Activated CD4-positive, alpha-beta memory T cell treated with anti-CD3 and anti-CD28 coated beads, Interleukin-2, amount 10 ng/mL, durations not matched to agents 7 days and 5 days (primary cell): ENCODE measurements at regions not wholly inside any gene's neighbourhood (a gene's known extent, or its start where the extent isn't known, plus 50 kb on each side); places are given as distances from the start of the nearest gene placed in this dataset.
"Not testable (repeated sequence)": the region's sequence is repeated elsewhere in the genome, so short reads cannot be mapped to it uniquely, and the experiment has no call there.

Source experiments
- CTCF ChIA-PET: fragments of 350-600 bp; sonication (Branson Sonifier 250); formaldehyde crosslinking; loops from one replicate; lab custom pipeline; 2021; ENCODE audit warnings: antibody characterized with exemption, inconsistent platforms; lab: Charles Lee
- POLR2A ChIA-PET: fragments of 350-600 bp; sonication (Branson Sonifier 250); formaldehyde crosslinking; loops from one replicate; lab custom pipeline; 2021; ENCODE audit warnings: antibody characterized with exemption; lab: Charles Lee
- DNase-seq: peaks from one replicate; pipeline ENCODE4 v3.0.0-alpha.2; 2020
- H3K27ac Mint-ChIP-seq: one replicate; pipeline ENCODE4 v1.8.0; 2021; ENCODE audit warnings: mild to moderate bottlenecking, mixed read lengths
- H3K27me3 Mint-ChIP-seq: one replicate; pipeline ENCODE4 v1.8.0; 2021; ENCODE audit warnings: mixed read lengths
- H3K36me3 Mint-ChIP-seq: one replicate; pipeline ENCODE4 v1.8.0; 2021; ENCODE audit warnings: low read depth, mixed read lengths
- H3K4me1 Mint-ChIP-seq: one replicate; pipeline ENCODE4 v1.8.0; 2021; ENCODE audit warnings: mixed read lengths
- H3K4me3 Mint-ChIP-seq: one replicate; pipeline ENCODE4 v1.8.0; 2021; ENCODE audit warnings: mild to moderate bottlenecking, mixed read lengths
- H3K9me3 Mint-ChIP-seq: one replicate; pipeline ENCODE4 v1.8.0; 2021; ENCODE audit warnings: mixed read lengths

GRCh38 chr10:2899246-2899951 is 167.9 kb upstream of the PFKP start:
- H3K4me3 Mint-ChIP-seq, result no peak overlapping the region
- no peaks in the 10 kb centered on the region for H3K9me3 Mint-ChIP-seq
- ChIA-PET POLR2A (no interaction called here), CTCF (no interaction called here)
- no peak for DNase-seq
- H3K4me1 Mint-ChIP-seq, result peaks cover 2% of the 10 kb centered on the region
- no peak overlapping the region for H3K27ac Mint-ChIP-seq
- H3K36me3 Mint-ChIP-seq, result no peaks in the 10 kb centered on the region
- peaks cover 8% of the 10 kb centered on the region for H3K27me3 Mint-ChIP-seq

- Mint-ChIP-seq H3K27me3 (peaks cover 6% of the 10 kb centered on the region), H3K4me1 (peaks cover 2% of the 10 kb centered on the region), H3K9me3 (no peaks in the 10 kb centered on the region), H3K36me3 (no peaks in the 10 kb centered on the region), H3K4me3 (no peak overlapping the region), H3K27ac (no peak overlapping the region)
- ChIA-PET POLR2A (interaction anchor here (0.6 kb wide), 1 partner anchor 1162 kb away, joined by 3 read pairs; no protein-coding TSS in a partner anchor), CTCF (no interaction called here)
- no peak for DNase-seq
Measured at GRCh38 chr10:2898509-2898860, 168.9 kb upstream of the PFKP start.

GRCh38 chr10:2897619-2898508 is 169.5 kb upstream of the PFKP start:
- no peak overlapping the region for H3K4me3 Mint-ChIP-seq
- H3K27ac Mint-ChIP-seq, result no peak overlapping the region
- ChIA-PET POLR2A (interaction anchor here (0.6 kb wide), 1 partner anchor 1161 kb away, joined by 3 read pairs; no protein-coding TSS in a partner anchor), CTCF (no interaction called here)
- no peak for DNase-seq
- no peaks in the 10 kb centered on the region for H3K9me3 Mint-ChIP-seq
- H3K27me3 Mint-ChIP-seq, result peaks cover 3% of the 10 kb centered on the region
- H3K4me1 Mint-ChIP-seq, result peaks cover 2% of the 10 kb centered on the region
- no peaks in the 10 kb centered on the region for H3K36me3 Mint-ChIP-seq

GRCh38 chr10:2896334-2896733 is 171.0 kb upstream of the PFKP start:
- H3K9me3 Mint-ChIP-seq, H3K27me3 Mint-ChIP-seq, H3K4me3 Mint-ChIP-seq, H3K4me1 Mint-ChIP-seq, H3K27ac Mint-ChIP-seq, H3K36me3 Mint-ChIP-seq, POLR2A ChIA-PET, DNase-seq, CTCF ChIA-PET: not testable (repeated sequence)

DNA sequence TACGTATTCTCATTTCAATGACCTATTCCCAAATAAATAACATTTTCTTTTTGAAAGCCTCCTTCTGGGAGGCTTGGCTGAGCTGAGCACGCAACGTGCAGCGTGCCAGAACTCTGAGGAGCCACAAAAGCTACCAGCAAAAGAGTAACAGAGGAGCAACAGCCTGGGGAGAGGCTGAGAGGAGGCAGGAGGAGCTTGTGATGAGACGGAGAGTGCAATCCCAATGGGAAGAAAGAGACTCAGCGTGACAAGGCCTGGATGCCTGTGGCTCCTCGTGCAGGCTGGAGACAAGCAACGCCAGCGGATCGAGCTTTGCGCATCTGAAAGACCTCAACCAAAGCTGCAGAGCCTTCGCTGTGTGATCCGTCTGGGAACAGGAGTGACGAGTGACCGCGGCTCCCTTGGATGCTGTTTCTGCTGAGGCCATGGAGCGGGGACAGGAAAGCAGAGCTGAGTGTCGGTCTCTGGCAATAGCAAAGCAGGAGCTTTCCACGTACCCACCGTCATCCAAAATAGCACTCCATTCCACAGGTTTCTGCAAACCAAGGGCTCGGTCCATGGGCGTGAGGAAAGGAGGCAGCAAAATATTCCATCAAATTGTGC is 171.7 kb upstream of the PFKP start:
- POLR2A ChIA-PET, result no interaction called here

DNA sequence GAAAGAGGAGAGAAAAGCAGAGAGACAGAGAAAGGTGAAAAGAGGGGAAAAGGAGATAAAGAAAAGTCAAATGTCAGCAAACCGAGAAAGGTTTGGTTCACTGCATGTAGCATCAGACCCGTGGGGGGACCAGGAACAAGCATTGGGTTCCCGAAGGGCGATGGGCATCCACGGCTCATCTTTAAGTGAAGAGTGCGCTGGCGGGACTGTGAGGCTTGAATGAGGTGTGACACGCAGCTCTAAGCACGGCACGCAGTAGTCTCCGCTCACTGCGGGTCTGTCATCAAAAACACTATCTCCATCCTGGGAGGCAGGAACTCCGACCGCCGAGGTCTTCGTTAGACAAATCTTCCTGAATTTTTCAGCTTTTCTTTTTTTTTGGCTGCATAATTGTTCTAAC is 173.4 kb upstream of the PFKP start:
- POLR2A ChIA-PET, result no interaction called here
- DNase-seq, result no peak
- Mint-ChIP-seq H3K27ac (no peak overlapping the region), H3K27me3 (peaks cover 5% of the 10 kb centered on the region), H3K36me3 (no peaks in the 10 kb centered on the region), H3K4me1 (peaks cover 2% of the 10 kb centered on the region), H3K4me3 (no peak overlapping the region), H3K9me3 (no peaks in the 10 kb centered on the region)
- CTCF ChIA-PET, result no interaction called here

More for the DNA sequence above, 171.7 kb upstream of the PFKP start:
- Mint-ChIP-seq H3K36me3 (no peaks in the 10 kb centered on the region), H3K27me3 (peaks cover 5% of the 10 kb centered on the region), H3K4me1 (peaks cover 2% of the 10 kb centered on the region), H3K4me3 (no peak overlapping the region), H3K9me3 (no peaks in the 10 kb centered on the region), H3K27ac (no peak overlapping the region)
- CTCF ChIA-PET, result no interaction called here
- no peak for DNase-seq

- Mint-ChIP-seq H3K4me3 (no peak overlapping the region), H3K4me1 (peaks cover 2% of the 10 kb centered on the region), H3K27me3 (peaks cover 8% of the 10 kb centered on the region), H3K36me3 (no peaks in the 10 kb centered on the region), H3K9me3 (peaks cover 5% of the 10 kb centered on the region), H3K27ac (no peak overlapping the region)
- ChIA-PET CTCF (no interaction called here), POLR2A (no interaction called here)
- DNase-seq, result no peak
Measured at GRCh38 chr10:2893158-2893845, 174.0 kb upstream of the PFKP start.

DNA sequence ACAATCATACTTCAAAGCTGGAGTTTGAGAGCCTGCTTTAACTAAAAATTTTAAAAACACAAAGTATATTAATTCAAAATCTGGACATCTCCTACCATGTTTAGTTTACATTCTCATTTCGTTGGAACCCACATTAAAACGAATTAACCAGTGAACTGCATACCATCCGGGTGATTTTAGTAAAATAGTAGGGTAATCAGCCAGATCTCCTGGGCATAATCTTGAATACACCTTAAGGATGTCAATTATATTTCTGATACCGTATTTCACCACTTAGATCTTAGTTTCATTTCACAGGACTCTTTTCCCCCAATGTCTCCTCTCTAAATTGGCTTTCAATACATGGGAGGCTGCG is 175.6 kb upstream of the PFKP start:
- Mint-ChIP-seq H3K9me3 (peaks cover 8% of the 10 kb centered on the region), H3K4me3 (no peak overlapping the region), H3K27me3 (peaks cover 8% of the 10 kb centered on the region), H3K27ac (no peak overlapping the region), H3K4me1 (no peaks in the 10 kb centered on the region), H3K36me3 (no peaks in the 10 kb centered on the region)
- DNase-seq, result no peak
- ChIA-PET CTCF (no interaction called here), POLR2A (no interaction called here)

DNA sequence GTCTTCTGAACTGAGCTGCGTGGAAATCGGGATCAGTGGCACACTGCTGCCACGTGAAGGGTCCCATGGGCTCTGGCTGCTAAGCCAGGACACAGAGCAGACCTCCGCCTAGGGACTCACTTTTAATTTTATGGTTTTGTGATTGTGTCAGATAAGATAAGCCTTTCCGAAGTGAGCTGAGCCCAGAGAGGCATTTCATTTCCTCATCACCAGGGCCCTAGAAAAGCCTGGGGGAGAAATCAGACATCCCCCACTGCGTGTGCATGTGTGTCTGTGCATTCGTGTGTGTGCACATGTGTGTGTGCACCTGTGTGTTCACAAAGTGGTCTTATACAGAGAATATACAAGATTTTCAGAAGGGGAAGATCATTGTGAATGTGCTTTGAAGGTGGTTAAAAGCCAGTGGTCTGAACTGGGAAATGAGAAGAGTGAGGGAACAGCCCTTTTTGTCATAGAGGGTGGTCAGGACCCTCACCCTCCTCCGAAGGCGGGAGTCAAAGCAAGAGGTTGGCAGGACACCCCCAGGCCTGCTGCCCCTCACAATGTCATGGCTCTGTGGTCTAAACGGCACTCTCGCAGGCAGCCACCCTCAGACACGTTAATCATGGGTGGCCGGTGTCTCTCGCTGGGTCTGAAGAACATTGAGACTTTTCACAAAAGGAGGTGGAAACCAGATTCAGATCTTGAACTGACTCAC is 176.1 kb upstream of the PFKP start:
- ChIA-PET POLR2A (no interaction called here), CTCF (no interaction called here)
- Mint-ChIP-seq H3K4me1 (no peaks in the 10 kb centered on the region), H3K36me3 (no peaks in the 10 kb centered on the region), H3K27me3 (peaks cover 8% of the 10 kb centered on the region), H3K4me3 (no peak overlapping the region), H3K9me3 (peaks cover 8% of the 10 kb centered on the region), H3K27ac (no peak overlapping the region)
- no peak for DNase-seq

GRCh38 chr10:2890093-2890492 is 177.3 kb upstream of the PFKP start:
- H3K4me1 Mint-ChIP-seq, result no peaks in the 10 kb centered on the region
- ChIA-PET POLR2A (no interaction called here), CTCF (no interaction called here)
- no peak overlapping the region for H3K27ac Mint-ChIP-seq
- H3K36me3 Mint-ChIP-seq, result no peaks in the 10 kb centered on the region
- no peak for DNase-seq
- peaks cover 8% of the 10 kb centered on the region for H3K9me3 Mint-ChIP-seq
- peaks cover 5% of the 10 kb centered on the region for H3K27me3 Mint-ChIP-seq
- H3K4me3 Mint-ChIP-seq, result no peak overlapping the region

- Mint-ChIP-seq H3K9me3 (peaks cover 8% of the 10 kb centered on the region), H3K4me1 (no peaks in the 10 kb centered on the region), H3K36me3 (no peaks in the 10 kb centered on the region), H3K27me3 (peaks cover 7% of the 10 kb centered on the region), H3K4me3 (no peak overlapping the region), H3K27ac (no peak overlapping the region)
- CTCF ChIA-PET, result no interaction called here
- DNase-seq, result no peak
- POLR2A ChIA-PET, result no interaction called here
Measured at GRCh38 chr10:2888403-2889004, 178.8 kb upstream of the PFKP start.

DNA sequence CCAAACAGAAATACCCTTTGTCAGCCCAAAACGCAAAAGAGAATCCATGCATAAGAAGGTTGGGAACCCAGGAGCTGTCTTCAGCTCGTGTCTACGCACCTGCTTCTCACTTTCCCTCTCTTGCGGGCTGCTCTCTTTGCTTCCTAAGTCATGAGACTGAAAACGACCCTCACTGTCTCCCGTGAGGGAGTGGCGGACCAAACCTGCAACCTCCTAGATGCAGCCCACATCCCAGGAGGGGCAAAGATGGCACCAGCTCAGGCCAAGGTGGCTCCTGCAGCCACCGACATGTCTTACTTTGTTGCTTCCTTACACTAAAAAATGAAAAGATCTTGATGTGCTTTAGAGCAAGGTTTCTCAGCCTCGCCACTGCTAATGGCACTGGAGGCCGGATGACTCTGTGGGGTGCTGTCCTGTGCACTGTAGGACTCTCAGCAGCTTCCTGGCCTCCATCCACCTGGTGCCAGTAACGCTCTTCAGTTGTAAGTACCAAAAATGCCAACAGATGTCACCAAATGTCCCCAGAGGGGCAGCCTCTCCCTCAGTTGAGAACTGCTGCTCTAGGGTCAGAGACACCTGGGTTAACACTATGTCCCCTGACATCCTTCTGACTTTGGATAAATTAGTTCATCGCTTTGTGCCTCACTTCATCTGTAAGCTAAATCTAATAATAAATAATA is 179.8 kb upstream of the PFKP start:
- no peak for DNase-seq
- H3K36me3 Mint-ChIP-seq, result no peaks in the 10 kb centered on the region
- H3K4me1 Mint-ChIP-seq, result no peaks in the 10 kb centered on the region
- CTCF ChIA-PET, result no interaction called here
- POLR2A ChIA-PET, result no interaction called here
- no peak overlapping the region for H3K27ac Mint-ChIP-seq
- peaks cover 8% of the 10 kb centered on the region for H3K9me3 Mint-ChIP-seq
- no peak overlapping the region for H3K4me3 Mint-ChIP-seq
- H3K27me3 Mint-ChIP-seq, result peaks cover 7% of the 10 kb centered on the region
